Thyroid gland (tissue), 4 donors: ENCODE measurements at regions not wholly inside any gene's neighbourhood (a gene's known extent, or its start where the extent isn't known, plus 50 kb on each side); places are given as distances from the start of the nearest gene placed in this dataset.

Experiments
- DNase-seq, 2 donors: peaks; one replicate each; pipeline ENCODE4 v3.0.0-alpha.2; 2019
- H3K27ac ChIP-seq, 3 donors: fragments of 200-600 bp; sonication (generic); 1 replicate in 2 of 3; 2 replicates in 1 of 3; pipeline ENCODE4 v1.5.1; 2016 to 2019; ENCODE audit warnings: mild to moderate bottlenecking in 1 of 3, moderate library complexity in 1 of 3
- H3K27me3 ChIP-seq: fragments of 200-600 bp; sonication (generic); one replicate; pipeline ENCODE4 v1.5.1; 2019
- H3K36me3 ChIP-seq, 2 donors: fragments of 200-600 bp; sonication (generic); one replicate each; pipeline ENCODE4 v1.5.1; 2016 to 2019
- H3K4me1 ChIP-seq, 2 donors: fragments of 200-600 bp; sonication (generic); one replicate each; pipeline ENCODE4 v1.5.1; 2017 to 2019
- H3K4me3 ChIP-seq, 3 donors: fragments of 200-600 bp; sonication (generic); replicated peaks in 1 of 3; 1 replicate in 2 of 3; 2 replicates in 1 of 3; pipeline ENCODE4 v1.5.1; 2016; ENCODE audit warnings: mild to moderate bottlenecking in 1 of 3
- H3K9me3 ChIP-seq: fragments of 200-600 bp; sonication (generic); one replicate; pipeline ENCODE4 v1.5.1; 2017
- CTCF ChIP-seq, 6 experiments: fragments of 200-600 bp in 3 of 6; fragments of 450-650 bp in 3 of 6; sonication (generic) in 3 of 6; IDR thresholded peaks; one replicate each; pipeline ENCODE4 v1.5.1; 2016 to 2019; ENCODE audit warnings: antibody characterized with exemption in 6 of 6, mild to moderate bottlenecking in 2 of 6, inconsistent platforms in 1 of 6, moderate library complexity in 1 of 6
- POLR2A ChIP-seq, 2 donors: fragments of 450-650 bp; IDR thresholded peaks; one replicate each; pipeline ENCODE4 v1.6.1; 2017; ENCODE audit warnings: antibody characterized with exemption in 2 of 2, mild to moderate bottlenecking in 2 of 2, moderate library complexity in 1 of 2
- WGBS, 2 donors: methylation state at CpG; one replicate each; pipeline ENCODE4 v1.1.5; 2017; 5-methylcytosine and 5-hydroxymethylcytosine counted together
- intact Hi-C: fragments of 100-400 bp; cut with DNase I; formaldehyde crosslinking; loops from one replicate; pipeline ENCODE4 v1.15.1; 2023

GRCh38 chr17:79438058-79438457, 172.8 kb downstream of the RBFOX3 start:
- intact Hi-C loops, result no loop called here
- Histone ChIP-seq H3K4me3 (no peak overlapping the region), H3K27ac (no peak overlapping the region), H3K36me3 (no peaks in the 10 kb centered on the region), H3K27me3 (no peaks in the 10 kb centered on the region), H3K9me3 (no peaks in the 10 kb centered on the region), H3K4me1 (peaks cover 0 to 7% of the 10 kb centered on the region in 2 donors)
- TF ChIP-seq CTCF (IDR thresholded peaks at IDR 0.05) (no peak), POLR2A (IDR thresholded peaks at IDR 0.05) (no peak)
- no peak for DNase-seq
- WGBS, 2 donors, result 67 to 71% methylated on average over 4 of the region's 4 CpGs

- TF ChIP-seq POLR2A (IDR thresholded peaks at IDR 0.05) (no peak), CTCF (IDR thresholded peaks at IDR 0.05) (no peak)
- Histone ChIP-seq H3K27ac (no peak overlapping the region), H3K4me3 (no peak overlapping the region), H3K9me3 (no peaks in the 10 kb centered on the region), H3K4me1 (peaks cover 0 to 7% of the 10 kb centered on the region in 2 donors), H3K36me3 (no peaks in the 10 kb centered on the region), H3K27me3 (no peaks in the 10 kb centered on the region)
- 80 to 81% methylated on average over 9 to 10 of the region's 11 CpGs for WGBS, 2 donors
- intact Hi-C loops, result no loop called here
- DNase-seq, result no peak
Measured at GRCh38 chr17:79437081-79437480, 173.8 kb downstream of the RBFOX3 start.

DNA sequence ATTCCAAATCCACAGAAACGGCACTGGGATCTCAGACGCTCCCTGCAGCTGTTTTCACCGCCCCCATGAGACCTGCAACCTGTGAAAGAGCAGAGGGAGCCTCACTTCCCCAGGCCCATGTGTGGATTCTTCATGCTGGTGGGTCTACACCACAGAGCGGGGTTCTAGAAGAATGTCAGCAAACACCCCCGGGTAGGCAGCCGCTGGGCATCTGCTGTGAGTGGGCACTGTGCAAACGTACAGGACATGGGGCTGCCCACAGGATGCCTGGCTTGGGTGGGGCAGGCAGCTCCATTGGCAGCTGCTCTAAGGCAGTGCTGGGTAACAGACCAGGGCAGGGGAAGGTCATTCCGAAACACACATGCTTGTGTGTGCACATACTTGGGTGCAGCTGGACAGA, 174.9 kb downstream of the RBFOX3 start:
- no peaks in the 10 kb centered on the region for H3K27me3 ChIP-seq

DNA sequence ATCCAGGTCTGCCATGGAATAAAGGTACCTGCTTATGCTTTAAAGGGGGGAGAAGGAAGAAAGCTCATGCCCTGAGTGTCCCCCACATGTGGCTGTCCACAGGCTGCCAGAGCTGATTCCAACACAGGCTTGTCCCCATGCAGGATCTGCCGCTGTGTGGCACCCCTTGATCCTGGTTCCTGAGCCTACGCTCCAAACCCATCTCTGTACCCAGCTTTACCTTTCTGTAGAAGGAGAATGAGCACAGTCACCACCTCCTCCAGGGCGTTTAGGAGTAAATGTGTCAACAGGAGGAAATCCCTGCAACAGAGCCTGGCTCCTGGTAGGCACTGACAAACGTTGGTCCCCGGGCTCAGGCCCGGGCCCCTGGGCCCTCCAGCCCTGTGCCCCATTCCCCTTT, 175.6 kb downstream of the RBFOX3 start:
- intact Hi-C loops, result no loop called here

More for the DNA sequence above, 174.9 kb downstream of the RBFOX3 start:
- peaks cover 0 to 7% of the 10 kb centered on the region in 2 donors for H3K4me1 ChIP-seq
- no peak overlapping the region for H3K4me3 ChIP-seq
- no peak overlapping the region for H3K27ac ChIP-seq
- intact Hi-C loops, result no loop called here
- DNase-seq, result no peak
- TF ChIP-seq CTCF (IDR thresholded peaks at IDR 0.05) (no peak), POLR2A (IDR thresholded peaks at IDR 0.05) (no peak)
- no peaks in the 10 kb centered on the region for H3K9me3 ChIP-seq
- no peaks in the 10 kb centered on the region for H3K36me3 ChIP-seq
- WGBS, 2 donors, result 82% methylated on average over 5 of the region's 8 CpGs

GRCh38 chr17:79434215-79434614, 176.6 kb downstream of the RBFOX3 start:
- Histone ChIP-seq H3K27me3 (no peaks in the 10 kb centered on the region), H3K9me3 (no peaks in the 10 kb centered on the region), H3K4me1 (peaks cover 0 to 7% of the 10 kb centered on the region in 2 donors), H3K36me3 (no peaks in the 10 kb centered on the region), H3K27ac (no peak overlapping the region), H3K4me3 (no peak overlapping the region)
- intact Hi-C loops, result no loop called here
- 84 to 96% methylated on average over 4 of the region's 4 CpGs for WGBS, 2 donors
- TF ChIP-seq CTCF (IDR thresholded peaks at IDR 0.05), result no peak
- TF ChIP-seq POLR2A (IDR thresholded peaks at IDR 0.05), result no peak
- DNase-seq, result no peak

More for the DNA sequence above, 175.6 kb downstream of the RBFOX3 start:
- TF ChIP-seq CTCF (IDR thresholded peaks at IDR 0.05) (no peak), POLR2A (IDR thresholded peaks at IDR 0.05) (no peak)
- Histone ChIP-seq H3K4me1 (peaks cover 0 to 7% of the 10 kb centered on the region in 2 donors), H3K36me3 (no peaks in the 10 kb centered on the region), H3K4me3 (no peak overlapping the region), H3K27me3 (no peaks in the 10 kb centered on the region), H3K27ac (no peak overlapping the region), H3K9me3 (no peaks in the 10 kb centered on the region)
- 72 to 85% methylated on average over 6 of the region's 6 CpGs for WGBS, 2 donors
- DNase-seq, result no peak
